ENCODE measurements at regions not wholly inside any gene's neighbourhood (a gene's known extent, or its start where the extent isn't known, plus 50 kb on each side); places are given as distances from the start of the nearest gene placed in this dataset.

- TF ChIP-seq PKNOX1 (IDR thresholded peaks at IDR 0.05) (no peak), FOXM1 (IDR thresholded peaks at IDR 0.05; ENCODE audit: borderline replicate concordance) (no peak), NFRKB (IDR thresholded peaks at IDR 0.05) (no peak), SUZ12 (IDR thresholded peaks at IDR 0.05) (no peak), TARDBP (IDR thresholded peaks at IDR 0.05) (no peak), HDGF (IDR thresholded peaks at IDR 0.05; ENCODE audit: borderline replicate concordance) (no peak), BHLHE40 (IDR thresholded peaks at IDR 0.05; ENCODE audit: borderline replicate concordance) (no peak), ZNF384 (IDR thresholded peaks at IDR 0.05) (no peak), LEF1 (IDR thresholded peaks at IDR 0.05; ENCODE audit: borderline replicate concordance) (no peak), ELF4 (IDR thresholded peaks at IDR 0.05) (no peak), FOXA1 (IDR thresholded peaks at IDR 0.05) (no peak), CTBP1 (IDR thresholded peaks at IDR 0.05; ENCODE audit: borderline replicate concordance) (no peak), FOXK2 (IDR thresholded peaks at IDR 0.05) (no peak)
Observed at GRCh38 chr4:152083338-152083737, 322.5 kb upstream of the GATB start.
